Activated CD4-positive, alpha-beta memory T cell treated with anti-CD3 and anti-CD28 coated beads, Interleukin-2, amount 10 ng/mL, durations not matched to agents 7 days and 5 days (primary cell): ENCODE measurements at regions not wholly inside any gene's neighbourhood (a gene's known extent, or its start where the extent isn't known, plus 50 kb on each side); places are given as distances from the start of the nearest gene placed in this dataset.
A peak's percentile ranks its signal among the peaks of the same experiment; 100 is the strongest.

Source experiments
- CTCF ChIA-PET: fragments of 350-600 bp; sonication (Branson Sonifier 250); formaldehyde crosslinking; loops from one replicate; lab custom pipeline; 2021; ENCODE audit warnings: antibody characterized with exemption, inconsistent platforms; lab: Charles Lee
- POLR2A ChIA-PET: fragments of 350-600 bp; sonication (Branson Sonifier 250); formaldehyde crosslinking; loops from one replicate; lab custom pipeline; 2021; ENCODE audit warnings: antibody characterized with exemption; lab: Charles Lee
- DNase-seq: peaks from one replicate; pipeline ENCODE4 v3.0.0-alpha.2; 2020
- H3K27ac Mint-ChIP-seq: one replicate; pipeline ENCODE4 v1.8.0; 2021; ENCODE audit warnings: mild to moderate bottlenecking, mixed read lengths
- H3K27me3 Mint-ChIP-seq: one replicate; pipeline ENCODE4 v1.8.0; 2021; ENCODE audit warnings: mixed read lengths
- H3K36me3 Mint-ChIP-seq: one replicate; pipeline ENCODE4 v1.8.0; 2021; ENCODE audit warnings: low read depth, mixed read lengths
- H3K4me1 Mint-ChIP-seq: one replicate; pipeline ENCODE4 v1.8.0; 2021; ENCODE audit warnings: mixed read lengths
- H3K4me3 Mint-ChIP-seq: one replicate; pipeline ENCODE4 v1.8.0; 2021; ENCODE audit warnings: mild to moderate bottlenecking, mixed read lengths
- H3K9me3 Mint-ChIP-seq: one replicate; pipeline ENCODE4 v1.8.0; 2021; ENCODE audit warnings: mixed read lengths

- Mint-ChIP-seq H3K27ac (no peak overlapping the region), H3K27me3 (peaks cover 3% of the 10 kb centered on the region), H3K4me1 (peaks cover 30% of the 10 kb centered on the region), H3K9me3 (no peaks in the 10 kb centered on the region), H3K4me3 (no peak overlapping the region), H3K36me3 (peaks cover 5% of the 10 kb centered on the region)
- no peak for DNase-seq
- POLR2A ChIA-PET: interaction anchor here (0.8 to 1.2 kb wide), 2 partner anchors 11 to 35 kb away, joined by 3 read pairs; no protein-coding TSS in a partner anchor
- CTCF ChIA-PET: interaction anchor here (0.5 kb wide), 1 partner anchor 157 kb away, joined by 3 read pairs; no protein-coding TSS in a partner anchor
Observed at GRCh38 chr15:31469786-31470525, 143.3 kb downstream of the KLF13 start.

- ChIA-PET CTCF (no interaction called here), POLR2A (interaction anchor here (1.2 kb wide), 1 partner anchor 12 kb away, joined by 3 read pairs; no protein-coding TSS in a partner anchor)
- H3K4me3 Mint-ChIP-seq: no peak overlapping the region
- peaks cover 1% of the 10 kb centered on the region for H3K27me3 Mint-ChIP-seq
- DNase-seq: no peak
- peaks cover 5% of the 10 kb centered on the region for H3K36me3 Mint-ChIP-seq
- no peak overlapping the region for H3K27ac Mint-ChIP-seq
- H3K4me1 Mint-ChIP-seq: peaks cover 34% of the 10 kb centered on the region
- H3K9me3 Mint-ChIP-seq: no peaks in the 10 kb centered on the region
Observed at GRCh38 chr15:31470756-31471155, 144.1 kb downstream of the KLF13 start.

GRCh38 chr15:31471731-31472430, 145.2 kb downstream of the KLF13 start:
- peaks cover under 1% of the 10 kb centered on the region for H3K27me3 Mint-ChIP-seq
- H3K4me3 Mint-ChIP-seq: no peak overlapping the region
- POLR2A ChIA-PET: interaction anchor here (0.9 to 4.6 kb wide), 8 partner anchors 11 to 208 kb away, joined by 3 to 47 read pairs (median 8); no protein-coding TSS in a partner anchor
- H3K9me3 Mint-ChIP-seq: no peaks in the 10 kb centered on the region
- CTCF ChIA-PET: interaction anchor here (1.0 to 4.4 kb wide), 8 partner anchors 10 to 256 kb away, joined by 3 to 37 read pairs (median 10); partner anchors contain the start of gene KLF13
- peak overlapping the region; percentile 80 for H3K27ac Mint-ChIP-seq
- H3K36me3 Mint-ChIP-seq: peaks cover 5% of the 10 kb centered on the region
- peaks cover 34% of the 10 kb centered on the region for H3K4me1 Mint-ChIP-seq
- DNase-seq: no peak

GRCh38 chr15:31472636-31473384, 146.2 kb downstream of the KLF13 start:
- H3K36me3 Mint-ChIP-seq: peaks cover 10% of the 10 kb centered on the region
- H3K4me3 Mint-ChIP-seq: peak overlapping the region; percentile 65
- DNase-seq: peak; percentile 69
- peak overlapping the region; percentile 80 for H3K27ac Mint-ChIP-seq
- no peaks in the 10 kb centered on the region for H3K9me3 Mint-ChIP-seq
- H3K4me1 Mint-ChIP-seq: peaks cover 35% of the 10 kb centered on the region
- ChIA-PET POLR2A (interaction anchor here (0.8 to 4.6 kb wide), 20 partner anchors 9 to 209 kb away, joined by 3 to 47 read pairs (median 5); partner anchors contain the start of gene KLF13), CTCF (interaction anchor here (0.8 to 4.4 kb wide), 14 partner anchors 10 to 257 kb away, joined by 3 to 37 read pairs (median 6); partner anchors contain the start of gene KLF13)
- no peaks in the 10 kb centered on the region for H3K27me3 Mint-ChIP-seq

- H3K27me3 Mint-ChIP-seq: no peaks in the 10 kb centered on the region
- no peak for DNase-seq
- POLR2A ChIA-PET: interaction anchor here (0.8 to 4.6 kb wide), 21 partner anchors 9 to 210 kb away, joined by 3 to 47 read pairs (median 5); partner anchors contain the start of gene KLF13
- H3K27ac Mint-ChIP-seq: peak overlapping the region; percentile 80
- H3K9me3 Mint-ChIP-seq: no peaks in the 10 kb centered on the region
- peaks cover 15% of the 10 kb centered on the region for H3K36me3 Mint-ChIP-seq
- H3K4me1 Mint-ChIP-seq: peaks cover 36% of the 10 kb centered on the region
- H3K4me3 Mint-ChIP-seq: peak overlapping the region; percentile 65
- CTCF ChIA-PET: interaction anchor here (0.8 to 4.4 kb wide), 15 partner anchors 9 to 147 kb away, joined by 3 to 37 read pairs (median 4); partner anchors contain the start of gene KLF13
Observed at GRCh38 chr15:31473385-31474058, 146.9 kb downstream of the KLF13 start.

GRCh38 chr15:31474059-31474868, 147.6 kb downstream of the KLF13 start:
- no peak for DNase-seq
- Mint-ChIP-seq H3K36me3 (peaks cover 17% of the 10 kb centered on the region), H3K27me3 (no peaks in the 10 kb centered on the region), H3K27ac (peak overlapping the region; percentile 80), H3K9me3 (no peaks in the 10 kb centered on the region), H3K4me1 (peaks cover 39% of the 10 kb centered on the region), H3K4me3 (peak overlapping the region; percentile 65)
- POLR2A ChIA-PET: interaction anchor here (0.8 to 4.6 kb wide), 14 partner anchors 9 to 210 kb away, joined by 3 to 47 read pairs (median 5); partner anchors contain the start of gene KLF13
- CTCF ChIA-PET: interaction anchor here (0.7 to 4.4 kb wide), 12 partner anchors 8 to 493 kb away, joined by 3 to 37 read pairs (median 4); no protein-coding TSS in a partner anchor

- ChIA-PET POLR2A (interaction anchor here (0.6 to 1.9 kb wide), 5 partner anchors 36 to 150 kb away, joined by 3 to 9 read pairs (median 4); partner anchors contain the start of gene KLF13), CTCF (interaction anchor here (1.3 to 1.9 kb wide), 2 partner anchors 36 to 168 kb away, joined by 3 to 4 read pairs; no protein-coding TSS in a partner anchor)
- Mint-ChIP-seq H3K4me3 (no peak overlapping the region), H3K36me3 (peaks cover 25% of the 10 kb centered on the region), H3K27me3 (no peaks in the 10 kb centered on the region), H3K9me3 (no peaks in the 10 kb centered on the region), H3K27ac (no peak overlapping the region), H3K4me1 (peaks cover 49% of the 10 kb centered on the region)
- DNase-seq: no peak
Observed at GRCh38 chr15:31476236-31476810, 149.7 kb downstream of the KLF13 start.

GRCh38 chr15:31476866-31477265, 150.2 kb downstream of the KLF13 start:
- CTCF ChIA-PET: interaction anchor here (1.9 kb wide), 1 partner anchor 37 kb away, joined by 4 read pairs; no protein-coding TSS in a partner anchor
- POLR2A ChIA-PET: interaction anchor here (1.0 to 1.3 kb wide), 3 partner anchors 42 to 151 kb away, joined by 3 to 4 read pairs (median 4); partner anchors contain the start of gene KLF13
- Mint-ChIP-seq H3K27ac (no peak overlapping the region), H3K9me3 (no peaks in the 10 kb centered on the region), H3K4me3 (no peak overlapping the region), H3K36me3 (peaks cover 28% of the 10 kb centered on the region), H3K27me3 (no peaks in the 10 kb centered on the region), H3K4me1 (peaks cover 52% of the 10 kb centered on the region)
- DNase-seq: no peak

GRCh38 chr15:31477301-31477700, 150.7 kb downstream of the KLF13 start:
- Mint-ChIP-seq H3K9me3 (no peaks in the 10 kb centered on the region), H3K4me1 (peaks cover 53% of the 10 kb centered on the region), H3K27ac (no peak overlapping the region), H3K4me3 (no peak overlapping the region), H3K27me3 (no peaks in the 10 kb centered on the region), H3K36me3 (peaks cover 31% of the 10 kb centered on the region)
- ChIA-PET POLR2A (interaction anchor here (1.1 to 1.3 kb wide), 2 partner anchors 42 to 151 kb away, joined by 3 to 4 read pairs; partner anchors contain the start of gene KLF13), CTCF (no interaction called here)
- DNase-seq: no peak

- no peak for DNase-seq
- no peak overlapping the region for H3K27ac Mint-ChIP-seq
- no peak overlapping the region for H3K4me3 Mint-ChIP-seq
- no peaks in the 10 kb centered on the region for H3K9me3 Mint-ChIP-seq
- peaks cover 53% of the 10 kb centered on the region for H3K4me1 Mint-ChIP-seq
- POLR2A ChIA-PET: interaction anchor here (2.0 kb wide), 1 partner anchor 10 kb away, joined by 6 read pairs; no protein-coding TSS in a partner anchor
- CTCF ChIA-PET: interaction anchor here (1.3 kb wide), 1 partner anchor 12 kb away, joined by 3 read pairs; no protein-coding TSS in a partner anchor
- peaks cover 35% of the 10 kb centered on the region for H3K36me3 Mint-ChIP-seq
- H3K27me3 Mint-ChIP-seq: no peaks in the 10 kb centered on the region
Observed at GRCh38 chr15:31477851-31478701, 151.4 kb downstream of the KLF13 start.
